H1 (cell line): ENCODE measurements at regions not wholly inside any gene's neighbourhood (a gene's known extent, or its start where the extent isn't known, plus 50 kb on each side); places are given as distances from the start of the nearest gene placed in this dataset.

Source experiments
- ATF3 ChIP-seq: IDR thresholded peaks from 2 replicates; pipeline ENCODE4 v1.6.1; 2011; ENCODE audit warnings: low read depth, mild to moderate bottlenecking, low read length; ENCODE audit not compliant: insufficient read depth
- GABPA ChIP-seq: IDR thresholded peaks from 2 replicates; pipeline ENCODE4 v1.6.1; 2011; ENCODE audit warnings: mild to moderate bottlenecking, low read length, moderate library complexity, borderline replicate concordance; ENCODE audit not compliant: insufficient read depth
- KDM4A ChIP-seq: IDR thresholded peaks from one replicate; pipeline ENCODE4 v1.7.1; 2012; ENCODE audit warnings: low read depth, mild to moderate bottlenecking, moderate library complexity, low read length, inconsistent platforms; ENCODE audit not compliant: severe bottlenecking
- KDM5A ChIP-seq: fragments of 200-600 bp; IDR thresholded peaks from 2 replicates; pipeline ENCODE4 v1.7.1; 2012; ENCODE audit warnings: mild to moderate bottlenecking, low read length, inconsistent platforms, mixed read lengths
- NANOG ChIP-seq: IDR thresholded peaks from 2 replicates; pipeline ENCODE4 v1.6.1; 2011; ENCODE audit warnings: low read length, low read depth, mild to moderate bottlenecking, inconsistent platforms; ENCODE audit not compliant: insufficient read depth, poor library complexity, severe bottlenecking
- NRF1 ChIP-seq: IDR thresholded peaks from 2 replicates; pipeline ENCODE4 v1.6.1; 2011; ENCODE audit warnings: mild to moderate bottlenecking, low read depth, low read length, improper control_type of control experiment
- POLR2A ChIP-seq, 2 experiments: IDR thresholded peaks; 1 replicate in 1 of 2; 2 replicates in 1 of 2; pipeline ENCODE4 v1.6.1; 2011; ENCODE audit warnings: low read depth in 2 of 2, low read length in 2 of 2, mild to moderate bottlenecking in 2 of 2; ENCODE audit errors: control extremely low read depth in 1 of 2
- RAD21 ChIP-seq, 2 experiments: IDR thresholded peaks in 1 of 2; conservative IDR thresholded peaks in 1 of 2; 2 replicates each; pipeline ENCODE4 v1.6.1; 2011; ENCODE audit warnings: low read depth in 2 of 2, low read length in 2 of 2, improper control_type of control experiment in 1 of 2, inconsistent platforms in 1 of 2, mild to moderate bottlenecking in 1 of 2, moderate library complexity in 1 of 2
- SAP30 ChIP-seq: fragments of 300-600 bp; sonication (generic); IDR thresholded peaks from 2 replicates; pipeline ENCODE4 v1.7.1; 2012; ENCODE audit warnings: low read length, moderate library complexity, mild to moderate bottlenecking, inconsistent platforms; ENCODE audit not compliant: insufficient read depth, insufficient replicate concordance
- SIN3A ChIP-seq, 2 experiments: IDR thresholded peaks in 1 of 2; conservative IDR thresholded peaks in 1 of 2; 2 replicates each; pipeline ENCODE4 v1.6.1; 2011 to 2012; ENCODE audit warnings: low read length in 2 of 2, improper control_type of control experiment in 1 of 2, low read depth in 1 of 2, mild to moderate bottlenecking in 1 of 2
- SRF ChIP-seq: IDR thresholded peaks from 2 replicates; pipeline ENCODE4 v1.6.1; 2011; ENCODE audit warnings: mild to moderate bottlenecking, low read depth, low read length, moderate library complexity
- YY1 ChIP-seq: IDR thresholded peaks from 2 replicates; pipeline ENCODE4 v1.6.1; 2011; ENCODE audit warnings: low read depth, mild to moderate bottlenecking, low read length
- TF ChIP-seq, protein P1 (sequence below), 3 experiments: IDR thresholded peaks; 1 replicate in 2 of 3; 2 replicates in 1 of 3; pipeline versions ENCODE4 v1.5.1 to v1.6.1; 2011; ENCODE audit warnings: low read length in 3 of 3, mild to moderate bottlenecking in 3 of 3, inconsistent platforms in 2 of 3, low read depth in 1 of 3, moderate library complexity in 1 of 3; ENCODE audit not compliant: insufficient read depth in 1 of 3; ENCODE audit errors: control extremely low read depth in 1 of 3
- TF ChIP-seq, protein P2 (sequence below): IDR thresholded peaks from 2 replicates; pipeline ENCODE4 v1.6.1; 2012; ENCODE audit warnings: inconsistent platforms

DNA sequence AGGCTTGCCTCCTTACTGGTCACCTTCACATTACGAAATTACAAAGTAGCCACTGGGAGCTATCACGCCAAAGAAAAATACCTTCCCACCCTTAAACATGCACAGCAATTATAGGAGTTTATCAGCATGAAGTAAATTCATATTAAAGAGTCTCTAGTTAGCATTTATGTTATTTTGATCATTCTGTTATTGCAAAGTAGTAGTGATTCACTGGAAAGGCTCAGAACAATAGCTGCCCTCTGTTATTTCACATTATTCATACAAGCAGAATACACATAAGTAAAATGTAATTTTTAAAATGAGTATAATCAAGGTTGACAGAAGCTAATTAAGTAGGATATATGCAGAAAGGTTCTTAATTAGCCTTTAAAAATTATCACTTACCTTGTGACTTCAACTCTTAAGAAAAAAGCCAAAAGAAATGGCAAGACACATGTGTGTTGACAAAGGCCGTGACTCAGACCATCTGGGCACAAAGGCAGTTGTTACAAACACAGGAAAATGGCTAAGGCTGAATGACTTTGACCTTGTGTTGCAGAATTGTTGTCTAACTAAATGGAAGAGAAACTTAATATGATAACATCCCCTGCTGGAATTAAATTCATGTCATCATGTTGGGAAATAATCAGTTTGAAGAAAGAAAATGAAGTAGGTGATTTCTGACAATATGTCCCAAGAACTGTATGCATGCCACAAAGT lies 108.3 kb downstream of the ARL6IP6 start:
- TF ChIP-seq, protein P1, sequence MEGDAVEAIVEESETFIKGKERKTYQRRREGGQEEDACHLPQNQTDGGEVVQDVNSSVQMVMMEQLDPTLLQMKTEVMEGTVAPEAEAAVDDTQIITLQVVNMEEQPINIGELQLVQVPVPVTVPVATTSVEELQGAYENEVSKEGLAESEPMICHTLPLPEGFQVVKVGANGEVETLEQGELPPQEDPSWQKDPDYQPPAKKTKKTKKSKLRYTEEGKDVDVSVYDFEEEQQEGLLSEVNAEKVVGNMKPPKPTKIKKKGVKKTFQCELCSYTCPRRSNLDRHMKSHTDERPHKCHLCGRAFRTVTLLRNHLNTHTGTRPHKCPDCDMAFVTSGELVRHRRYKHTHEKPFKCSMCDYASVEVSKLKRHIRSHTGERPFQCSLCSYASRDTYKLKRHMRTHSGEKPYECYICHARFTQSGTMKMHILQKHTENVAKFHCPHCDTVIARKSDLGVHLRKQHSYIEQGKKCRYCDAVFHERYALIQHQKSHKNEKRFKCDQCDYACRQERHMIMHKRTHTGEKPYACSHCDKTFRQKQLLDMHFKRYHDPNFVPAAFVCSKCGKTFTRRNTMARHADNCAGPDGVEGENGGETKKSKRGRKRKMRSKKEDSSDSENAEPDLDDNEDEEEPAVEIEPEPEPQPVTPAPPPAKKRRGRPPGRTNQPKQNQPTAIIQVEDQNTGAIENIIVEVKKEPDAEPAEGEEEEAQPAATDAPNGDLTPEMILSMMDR (IDR thresholded peaks at IDR 0.05; ENCODE audit: control extremely low read depth in 1 of 3, insufficient read depth in 1 of 3, low read depth in 1 of 3, low read length in 3 of 3), result no peak
- TF ChIP-seq KDM4A (no peak), POLR2A (IDR thresholded peaks at IDR 0.05; ENCODE audit: control extremely low read depth in 1 of 2, low read depth in 2 of 2, low read length in 2 of 2) (no peak), RAD21 (IDR thresholded peaks at IDR 0.05 in 1 of 2, conservative IDR thresholded peaks at IDR 0.05 in 1 of 2; ENCODE audit: low read depth in 2 of 2, low read length in 2 of 2) (no peak), NRF1 (no peak), GABPA (no peak), NANOG (no peak), YY1 (no peak), SRF (no peak), KDM5A (no peak), ATF3 (no peak), SAP30 (no peak), SIN3A (conservative IDR thresholded peaks at IDR 0.05 in 1 of 2, IDR thresholded peaks at IDR 0.05 in 1 of 2; ENCODE audit: low read depth in 1 of 2, low read length in 2 of 2) (no peak)
- TF ChIP-seq, protein P2, sequence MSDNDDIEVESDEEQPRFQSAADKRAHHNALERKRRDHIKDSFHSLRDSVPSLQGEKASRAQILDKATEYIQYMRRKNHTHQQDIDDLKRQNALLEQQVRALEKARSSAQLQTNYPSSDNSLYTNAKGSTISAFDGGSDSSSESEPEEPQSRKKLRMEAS, result no peak
